ENCODE measurements at regions not wholly inside any gene's neighbourhood (a gene's known extent, or its start where the extent isn't known, plus 50 kb on each side); places are given as distances from the start of the nearest gene placed in this dataset.

DNA sequence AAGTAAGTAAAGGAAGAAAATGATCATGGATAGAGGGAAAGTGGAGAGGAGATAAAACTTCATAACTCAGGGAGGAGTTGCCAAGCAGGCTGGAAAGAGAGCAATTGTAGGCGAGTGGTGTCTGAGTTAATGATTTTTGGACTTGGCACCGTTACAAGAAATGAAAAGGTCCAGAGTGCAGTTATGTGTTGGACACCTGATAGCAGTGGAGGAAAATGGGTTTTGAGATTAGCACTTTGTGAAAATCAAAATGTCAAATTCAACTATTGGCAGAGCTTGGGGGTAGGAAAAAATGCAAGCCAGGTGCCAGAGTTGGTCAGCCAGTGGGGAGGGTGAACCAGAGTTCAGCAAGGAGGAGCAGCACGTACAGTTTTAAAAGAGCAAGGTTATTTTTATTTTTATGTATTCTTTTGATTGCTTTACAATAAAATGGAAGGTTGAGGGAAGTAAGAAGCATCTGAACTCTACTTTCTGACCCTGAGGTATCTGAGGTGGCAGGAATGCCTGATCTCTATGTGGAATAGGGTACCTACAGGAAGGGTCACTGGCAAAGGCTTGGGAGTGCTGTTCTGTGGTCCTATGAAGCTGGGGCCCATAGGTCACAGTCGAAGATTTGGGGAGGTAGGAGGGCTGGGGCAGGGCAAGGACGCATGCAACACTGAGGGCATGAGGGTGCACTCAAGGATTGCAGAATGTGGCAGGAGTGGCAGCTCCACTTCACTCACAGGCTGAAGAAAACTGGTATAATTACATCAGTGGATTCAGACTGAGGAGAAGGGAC lies 127.5 kb downstream of the CD8B2 start:
- 94% methylated on average over 5 of the region's 5 CpGs for WGBS
- no peaks in the 10 kb centered on the region for H3K36me3 ChIP-seq (ENCODE audit: control insufficient read depth in 2 of 2, insufficient read depth in 2 of 2, low read length in 1 of 2)
- DNase-seq (ENCODE audit: low read depth in 6 of 9, low spot score in 9 of 9): no peak

DNA sequence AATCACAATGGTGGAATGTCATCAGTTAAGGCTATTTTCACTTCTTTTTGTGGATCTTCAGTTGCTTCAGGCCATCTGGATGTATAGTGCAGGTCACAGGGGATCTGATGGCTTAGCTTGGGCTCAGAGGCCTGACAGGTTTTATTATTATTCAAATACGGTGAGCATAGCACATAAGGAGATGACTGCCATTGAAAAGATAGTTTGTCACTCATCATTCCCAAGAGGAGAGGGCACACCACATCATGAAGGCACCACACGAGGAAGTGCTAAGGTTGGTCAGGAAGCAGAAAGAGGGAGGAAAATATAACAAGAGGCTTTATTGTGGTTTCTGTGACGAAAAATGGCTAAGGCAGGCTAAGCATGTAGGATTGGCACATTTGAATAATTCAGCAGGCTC lies 131.4 kb downstream of the CD8B2 start:
- Histone ChIP-seq H3K4me1 (ENCODE audit: control insufficient read depth in 2 of 2, insufficient read depth in 2 of 2, low read length in 2 of 2) (no peaks in the 10 kb centered on the region), H3K27ac (ENCODE audit: low read depth in 1 of 2, low read length in 1 of 2) (no peak overlapping the region), H3K4me3 (ENCODE audit: low read length in 2 of 2) (no peak overlapping the region), H3K27me3 (ENCODE audit: control insufficient read depth in 2 of 2, insufficient read depth in 1 of 2, low read length in 1 of 2) (no peaks in the 10 kb centered on the region), H3K36me3 (ENCODE audit: control insufficient read depth in 2 of 2, insufficient read depth in 2 of 2, low read length in 1 of 2) (no peaks in the 10 kb centered on the region), H3K9me3 (ENCODE audit: control insufficient read depth in 2 of 2, insufficient read depth in 1 of 2, low read length in 1 of 2) (no peaks in the 10 kb centered on the region)
- no peak for DNase-seq (ENCODE audit: low read depth in 6 of 9, low spot score in 9 of 9)
- WGBS: 53% methylated on average over 3 of the region's 3 CpGs

More for the DNA sequence above, 127.5 kb downstream of the CD8B2 start:
- Histone ChIP-seq H3K4me1 (ENCODE audit: control insufficient read depth in 2 of 2, insufficient read depth in 2 of 2, low read length in 2 of 2) (no peaks in the 10 kb centered on the region), H3K27ac (ENCODE audit: low read depth in 1 of 2, low read length in 1 of 2) (no peak overlapping the region), H3K9me3 (ENCODE audit: control insufficient read depth in 2 of 2, insufficient read depth in 1 of 2, low read length in 1 of 2) (peaks cover 0 to 1% of the 10 kb centered on the region in 2 donors), H3K27me3 (ENCODE audit: control insufficient read depth in 2 of 2, insufficient read depth in 1 of 2, low read length in 1 of 2) (no peaks in the 10 kb centered on the region), H3K4me3 (ENCODE audit: low read length in 2 of 2) (no peak overlapping the region)

DNA sequence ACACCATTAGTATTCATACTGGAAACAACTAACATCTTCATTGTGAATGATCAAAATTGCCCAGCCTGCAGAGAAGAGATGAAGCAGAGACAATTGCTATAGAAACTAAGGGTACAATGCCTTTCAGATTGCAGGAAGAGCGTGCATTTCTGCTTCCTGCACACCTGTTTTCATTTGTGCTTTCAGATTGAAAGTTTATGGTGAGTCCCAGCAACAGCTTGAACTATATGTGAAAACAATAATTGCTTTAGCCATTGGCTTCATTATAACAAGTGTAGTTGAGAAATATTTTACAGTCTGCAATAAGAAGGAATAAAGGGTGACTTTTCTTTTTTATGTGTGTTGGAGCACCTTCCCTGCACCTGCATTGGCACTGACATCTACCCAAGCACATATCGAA lies 136.3 kb downstream of the CD8B2 start:
- Histone ChIP-seq H3K9me3 (ENCODE audit: control insufficient read depth in 2 of 2, insufficient read depth in 1 of 2, low read length in 1 of 2) (peaks cover 0 to 10% of the 10 kb centered on the region in 2 donors), H3K27me3 (ENCODE audit: control insufficient read depth in 2 of 2, insufficient read depth in 1 of 2, low read length in 1 of 2) (no peaks in the 10 kb centered on the region), H3K4me3 (ENCODE audit: low read length in 2 of 2) (no peak overlapping the region), H3K27ac (ENCODE audit: low read depth in 1 of 2, low read length in 1 of 2) (no peak overlapping the region), H3K36me3 (ENCODE audit: control insufficient read depth in 2 of 2, insufficient read depth in 2 of 2, low read length in 1 of 2) (no peaks in the 10 kb centered on the region), H3K4me1 (ENCODE audit: control insufficient read depth in 2 of 2, insufficient read depth in 2 of 2, low read length in 2 of 2) (no peaks in the 10 kb centered on the region)
- WGBS: 69% methylated on average over 2 of the region's 2 CpGs
- no peak for DNase-seq (ENCODE audit: low read depth in 6 of 9, low spot score in 9 of 9)

DNA sequence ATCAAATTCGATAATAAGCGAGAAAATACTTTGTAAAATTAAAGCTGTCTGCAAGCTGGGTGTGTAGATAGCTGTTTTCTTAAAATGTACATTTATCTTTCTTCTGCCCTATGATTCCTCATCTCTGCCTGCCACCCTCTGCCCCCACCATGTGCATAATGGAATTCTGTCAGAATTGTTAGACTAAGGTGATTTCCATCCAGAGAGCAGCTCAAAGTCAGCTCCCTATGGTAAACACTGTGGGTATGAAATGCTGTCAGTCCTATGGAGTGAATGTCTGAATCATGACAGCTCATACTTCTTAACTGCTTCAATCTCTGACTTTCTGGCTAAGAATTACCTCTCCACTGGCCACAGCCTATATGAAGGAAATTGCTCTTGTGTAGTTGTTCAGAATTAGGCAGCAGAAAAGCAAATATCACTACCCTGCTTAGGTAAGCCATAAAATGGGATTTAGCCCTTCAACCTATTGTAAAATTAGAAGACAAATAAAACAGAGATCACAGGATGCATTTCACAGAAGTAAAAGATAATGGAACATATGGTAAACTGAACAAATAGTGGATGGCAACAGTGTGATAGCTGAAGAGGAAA lies 137.7 kb downstream of the CD8B2 start:
- no peaks in the 10 kb centered on the region for H3K27me3 ChIP-seq (ENCODE audit: control insufficient read depth in 2 of 2, insufficient read depth in 1 of 2, low read length in 1 of 2)
- no peaks in the 10 kb centered on the region for H3K4me1 ChIP-seq (ENCODE audit: control insufficient read depth in 2 of 2, insufficient read depth in 2 of 2, low read length in 2 of 2)
- DNase-seq (ENCODE audit: low read depth in 6 of 9, low spot score in 9 of 9): no peak
- 96% methylated on average over 2 of the region's 2 CpGs for WGBS
- H3K4me3 ChIP-seq (ENCODE audit: low read length in 2 of 2): no peak overlapping the region
- peaks cover 0 to 13% of the 10 kb centered on the region in 2 donors for H3K9me3 ChIP-seq (ENCODE audit: control insufficient read depth in 2 of 2, insufficient read depth in 1 of 2, low read length in 1 of 2)
- no peak overlapping the region for H3K27ac ChIP-seq (ENCODE audit: low read depth in 1 of 2, low read length in 1 of 2)
- H3K36me3 ChIP-seq (ENCODE audit: control insufficient read depth in 2 of 2, insufficient read depth in 2 of 2, low read length in 1 of 2): no peaks in the 10 kb centered on the region

DNA sequence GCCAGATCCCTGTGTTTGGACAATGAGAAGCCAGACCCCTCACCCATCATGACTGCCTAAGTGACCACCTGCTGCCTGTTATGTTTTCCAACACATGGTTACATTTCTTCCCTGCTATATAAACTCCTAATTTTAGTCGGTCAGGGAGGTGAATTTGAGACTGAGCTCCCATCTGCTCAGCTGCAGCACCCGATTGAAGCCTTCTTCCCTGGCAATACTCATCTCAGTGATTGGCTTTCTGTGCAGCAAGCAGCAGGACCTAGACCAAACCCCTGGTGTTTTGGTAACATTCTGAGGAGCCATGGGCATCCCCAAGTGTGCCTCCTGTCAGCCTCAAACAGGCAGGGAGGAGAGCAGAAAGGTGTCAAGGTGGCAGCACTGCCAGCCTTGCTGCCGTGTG lies 141.2 kb downstream of the CD8B2 start:
- Histone ChIP-seq H3K36me3 (ENCODE audit: control insufficient read depth in 2 of 2, insufficient read depth in 2 of 2, low read length in 1 of 2) (no peaks in the 10 kb centered on the region), H3K9me3 (ENCODE audit: control insufficient read depth in 2 of 2, insufficient read depth in 1 of 2, low read length in 1 of 2) (peaks cover 0 to 13% of the 10 kb centered on the region in 2 donors), H3K4me3 (ENCODE audit: low read length in 2 of 2) (no peak overlapping the region), H3K27ac (ENCODE audit: low read depth in 1 of 2, low read length in 1 of 2) (no peak overlapping the region), H3K4me1 (ENCODE audit: control insufficient read depth in 2 of 2, insufficient read depth in 2 of 2, low read length in 2 of 2) (no peaks in the 10 kb centered on the region), H3K27me3 (ENCODE audit: control insufficient read depth in 2 of 2, insufficient read depth in 1 of 2, low read length in 1 of 2) (no peaks in the 10 kb centered on the region)
- DNase-seq (ENCODE audit: low read depth in 6 of 9, low spot score in 9 of 9): no peak
- 98% methylated on average over 3 of the region's 3 CpGs for WGBS

DNA sequence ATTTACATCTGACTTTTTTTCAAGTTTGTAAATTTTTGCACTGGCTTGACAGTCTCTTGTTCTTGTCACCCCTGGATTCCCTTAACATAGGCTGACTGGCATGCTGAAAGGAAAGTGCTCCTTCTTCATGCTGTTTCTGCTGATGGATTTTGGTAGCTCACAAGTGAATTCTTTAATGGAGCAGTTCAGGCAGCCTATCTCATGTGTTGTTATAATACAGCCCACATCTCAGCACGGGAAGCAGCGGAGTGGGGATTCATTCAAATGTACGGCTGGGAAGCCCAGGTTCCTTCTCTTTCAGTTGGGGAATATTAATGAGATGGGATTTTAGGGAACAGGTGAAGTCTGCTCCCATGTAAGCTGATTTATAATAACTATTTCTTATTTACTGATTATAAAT lies 142.8 kb downstream of the CD8B2 start:
- WGBS: 98% methylated on average over 3 of the region's 3 CpGs

DNA sequence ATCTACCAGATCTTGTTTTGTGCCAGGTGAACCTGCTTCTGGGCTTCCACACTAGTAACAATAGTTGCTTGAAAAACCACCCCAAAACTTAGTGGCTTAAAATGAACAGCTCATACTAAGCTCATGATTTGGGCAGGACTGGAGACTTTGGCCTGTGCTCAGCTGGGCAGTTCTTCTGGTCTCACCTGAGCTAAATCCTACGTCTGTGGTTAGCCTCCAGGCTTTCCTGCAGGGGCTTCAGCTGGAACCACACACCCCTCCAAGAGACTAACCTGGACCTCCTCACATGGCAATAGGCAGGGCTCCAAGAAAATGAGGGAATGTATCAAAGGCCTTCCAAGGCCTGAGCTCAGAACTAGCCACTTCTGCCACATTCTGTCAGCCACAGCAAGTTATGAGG lies 144.1 kb downstream of the CD8B2 start:
- peaks cover 0 to 13% of the 10 kb centered on the region in 2 donors for H3K9me3 ChIP-seq (ENCODE audit: control insufficient read depth in 2 of 2, insufficient read depth in 1 of 2, low read length in 1 of 2)
- WGBS: 87% methylated on average over 1 of the region's 1 CpG

More for the DNA sequence above, 142.8 kb downstream of the CD8B2 start:
- no peaks in the 10 kb centered on the region for H3K27me3 ChIP-seq (ENCODE audit: control insufficient read depth in 2 of 2, insufficient read depth in 1 of 2, low read length in 1 of 2)
- no peaks in the 10 kb centered on the region for H3K4me1 ChIP-seq (ENCODE audit: control insufficient read depth in 2 of 2, insufficient read depth in 2 of 2, low read length in 2 of 2)
- H3K36me3 ChIP-seq (ENCODE audit: control insufficient read depth in 2 of 2, insufficient read depth in 2 of 2, low read length in 1 of 2): no peaks in the 10 kb centered on the region
- DNase-seq (ENCODE audit: low read depth in 6 of 9, low spot score in 9 of 9): no peak
- H3K9me3 ChIP-seq (ENCODE audit: control insufficient read depth in 2 of 2, insufficient read depth in 1 of 2, low read length in 1 of 2): peaks cover 0 to 13% of the 10 kb centered on the region in 2 donors
- no peak overlapping the region for H3K4me3 ChIP-seq (ENCODE audit: low read length in 2 of 2)
- no peak overlapping the region for H3K27ac ChIP-seq (ENCODE audit: low read depth in 1 of 2, low read length in 1 of 2)

DNA sequence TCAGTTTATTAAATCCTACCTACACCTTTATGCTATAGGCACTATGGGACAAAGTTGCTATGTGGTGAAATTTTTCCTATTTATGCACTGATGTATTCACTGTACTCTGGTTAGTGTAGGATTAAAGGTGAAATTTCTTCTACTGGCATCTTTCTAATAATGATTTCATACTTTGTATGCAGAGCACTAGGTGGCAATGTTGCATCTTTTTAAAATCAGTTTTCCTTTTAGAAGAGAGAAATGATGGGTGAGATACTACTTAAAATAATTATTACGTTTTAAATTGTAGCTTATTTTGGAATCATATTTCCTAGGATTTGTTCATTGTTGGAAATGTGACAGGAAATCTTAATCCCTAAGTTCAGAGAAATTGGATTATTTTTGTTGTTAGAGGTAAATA lies 150.9 kb downstream of the CD8B2 start:
- H3K9me3 ChIP-seq (ENCODE audit: control insufficient read depth in 2 of 2, insufficient read depth in 1 of 2, low read length in 1 of 2): no peaks in the 10 kb centered on the region
- no peak for DNase-seq (ENCODE audit: low read depth in 6 of 9, low spot score in 9 of 9)
- no peaks in the 10 kb centered on the region for H3K27me3 ChIP-seq (ENCODE audit: control insufficient read depth in 2 of 2, insufficient read depth in 1 of 2, low read length in 1 of 2)
- H3K27ac ChIP-seq (ENCODE audit: low read depth in 1 of 2, low read length in 1 of 2): no peak overlapping the region
- no peak overlapping the region for H3K4me3 ChIP-seq (ENCODE audit: low read length in 2 of 2)
- H3K4me1 ChIP-seq (ENCODE audit: control insufficient read depth in 2 of 2, insufficient read depth in 2 of 2, low read length in 2 of 2): no peaks in the 10 kb centered on the region
- no peaks in the 10 kb centered on the region for H3K36me3 ChIP-seq (ENCODE audit: control insufficient read depth in 2 of 2, insufficient read depth in 2 of 2, low read length in 1 of 2)
- 2% methylated on average over 1 of the region's 1 CpG for WGBS

More for the DNA sequence above, 144.1 kb downstream of the CD8B2 start:
- H3K27ac ChIP-seq (ENCODE audit: low read depth in 1 of 2, low read length in 1 of 2): no peak overlapping the region
- no peaks in the 10 kb centered on the region for H3K36me3 ChIP-seq (ENCODE audit: control insufficient read depth in 2 of 2, insufficient read depth in 2 of 2, low read length in 1 of 2)
- no peak overlapping the region for H3K4me3 ChIP-seq (ENCODE audit: low read length in 2 of 2)
- H3K27me3 ChIP-seq (ENCODE audit: control insufficient read depth in 2 of 2, insufficient read depth in 1 of 2, low read length in 1 of 2): no peaks in the 10 kb centered on the region
- H3K4me1 ChIP-seq (ENCODE audit: control insufficient read depth in 2 of 2, insufficient read depth in 2 of 2, low read length in 2 of 2): no peaks in the 10 kb centered on the region
- DNase-seq (ENCODE audit: low read depth in 6 of 9, low spot score in 9 of 9): no peak

DNA sequence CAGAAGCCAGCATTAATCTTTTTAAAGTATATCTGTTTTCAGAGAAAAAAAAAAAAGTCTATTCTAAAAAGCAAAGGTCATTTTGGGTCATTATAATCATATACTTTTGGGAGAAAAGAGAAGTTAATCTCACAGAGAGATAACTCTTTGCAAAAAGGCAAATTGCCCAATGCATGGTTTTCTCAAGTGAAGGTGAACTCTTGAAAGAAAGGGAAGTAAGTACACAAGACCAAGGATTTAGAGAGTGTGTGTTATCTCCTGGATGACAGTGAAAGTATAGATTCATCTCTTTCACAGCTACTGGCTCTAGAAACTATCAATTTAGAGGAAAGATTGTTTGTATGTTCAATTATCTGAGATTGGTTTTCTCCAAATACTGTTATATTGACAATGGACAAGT lies 151.4 kb downstream of the CD8B2 start:
- Histone ChIP-seq H3K27me3 (ENCODE audit: control insufficient read depth in 2 of 2, insufficient read depth in 1 of 2, low read length in 1 of 2) (no peaks in the 10 kb centered on the region), H3K9me3 (ENCODE audit: control insufficient read depth in 2 of 2, insufficient read depth in 1 of 2, low read length in 1 of 2) (no peaks in the 10 kb centered on the region)

More for the DNA sequence above, 151.4 kb downstream of the CD8B2 start:
- H3K27ac ChIP-seq (ENCODE audit: low read depth in 1 of 2, low read length in 1 of 2): no peak overlapping the region
- H3K4me3 ChIP-seq (ENCODE audit: low read length in 2 of 2): no peak overlapping the region
- H3K36me3 ChIP-seq (ENCODE audit: control insufficient read depth in 2 of 2, insufficient read depth in 2 of 2, low read length in 1 of 2): no peaks in the 10 kb centered on the region
- no peaks in the 10 kb centered on the region for H3K4me1 ChIP-seq (ENCODE audit: control insufficient read depth in 2 of 2, insufficient read depth in 2 of 2, low read length in 2 of 2)
- no peak for DNase-seq (ENCODE audit: low read depth in 6 of 9, low spot score in 9 of 9)

Data from thymus (tissue), 11 donors.